ENCODE measurements at regions not wholly inside any gene's neighbourhood (a gene's known extent, or its start where the extent isn't known, plus 50 kb on each side); places are given as distances from the start of the nearest gene placed in this dataset.

DNA sequence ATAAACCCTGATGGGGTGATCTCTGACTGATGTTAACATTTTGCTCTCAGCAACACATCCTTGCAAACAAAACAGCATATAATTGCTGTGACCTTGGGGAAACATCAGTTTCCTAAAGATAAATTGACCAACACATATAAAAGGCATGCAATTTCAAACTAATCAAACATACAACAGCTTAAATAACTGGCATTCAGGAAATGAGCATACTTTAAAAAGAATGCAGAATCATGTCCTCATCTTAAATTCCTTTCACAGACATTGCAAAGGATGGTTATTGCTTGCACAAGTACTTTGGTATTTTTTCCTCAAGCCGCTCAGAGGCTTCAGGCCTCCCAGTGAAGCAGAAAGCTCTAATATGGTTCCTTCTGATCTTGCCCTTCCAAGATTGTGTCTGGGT lies 53.4 kb upstream of the RGS18 start:
- DNase-seq = no peak

- DNase-seq = no peak
Measured at GRCh38 chr1:192108161-192108560, 50.1 kb upstream of the RGS18 start.
